PC-3 (cell line): ENCODE measurements at regions not wholly inside any gene's neighbourhood (a gene's known extent, or its start where the extent isn't known, plus 50 kb on each side); places are given as distances from the start of the nearest gene placed in this dataset.
"Not testable (repeated sequence)": the region's sequence is repeated elsewhere in the genome, so short reads cannot be mapped to it uniquely, and the experiment has no call there.

Experiments
- ATAC-seq: fragments of 200-7000 bp; cut with Tn5 transposase; 2 replicates; pipeline ENCODE4 v1.9.1; 2020; ENCODE audit warnings: mild to moderate bottlenecking, moderate library complexity
- BruUV-seq: library from RNA; stranded (reverse); fragments of 400-500 nt; replicated peaks from 2 replicates; lab custom pipeline; 2021; lab: Mats Ljungman, UMichigan
- CTCF ChIA-PET: fragments of 300-600 bp; sonication (Branson Sonifier 250); formaldehyde crosslinking; loops from one replicate; lab custom pipeline; 2022; ENCODE audit warnings: antibody characterized with exemption; lab: Charles Lee
- POLR2A ChIA-PET: fragments of 300-600 bp; sonication (Branson Sonifier 250); formaldehyde crosslinking; loops from one replicate; lab custom pipeline; 2022; ENCODE audit warnings: antibody characterized with exemption; ENCODE audit not compliant: unreplicated experiment; lab: Charles Lee
- DNase-seq: peaks from one replicate; pipeline ENCODE4 v3.0.0-alpha.2; 2015
- H2AFZ ChIP-seq: fragments of 300-600 bp; sonication (generic); 2 replicates; pipeline ENCODE4 v1.6.0; 2016; ENCODE audit warnings: antibody characterized with exemption, low read length
- H3F3A ChIP-seq: fragments of 300-600 bp; sonication (generic); one replicate; pipeline ENCODE4 v1.6.0; 2017; ENCODE audit warnings: antibody characterized with exemption, low read length, control low read depth, mild to moderate bottlenecking; ENCODE audit not compliant: unreplicated experiment
- H3K27ac ChIP-seq: fragments of 300-600 bp; sonication (generic); 2 replicates; pipeline ENCODE4 v1.5.1; 2016; ENCODE audit warnings: mild to moderate bottlenecking, low read length
- H3K27me3 ChIP-seq: fragments of 300-600 bp; sonication (generic); 2 replicates; pipeline ENCODE4 v1.6.1; 2016; ENCODE audit warnings: low read length, mixed read lengths
- H3K36me3 ChIP-seq: fragments of 300-600 bp; sonication (generic); 2 replicates; pipeline ENCODE4 v1.6.1; 2016; ENCODE audit warnings: low read depth, mixed run types, low read length, mixed read lengths
- H3K4me1 ChIP-seq: fragments of 300-600 bp; sonication (generic); 2 replicates; pipeline ENCODE4 v1.5.1; 2016; ENCODE audit warnings: low read length; ENCODE audit not compliant: insufficient read depth
- H3K4me2 ChIP-seq: fragments of 300-600 bp; sonication (generic); 2 replicates; pipeline ENCODE4 v1.6.0; 2016; ENCODE audit warnings: low read length
- H3K4me3 ChIP-seq: fragments of 300-600 bp; sonication (generic); 2 replicates; pipeline ENCODE4 v1.5.1; 2016; ENCODE audit warnings: mild to moderate bottlenecking, low read length, mixed read lengths
- H3K79me2 ChIP-seq: fragments of 300-600 bp; sonication (generic); 2 replicates; pipeline ENCODE4 v1.6.1; 2017; ENCODE audit warnings: low read length, mixed read lengths
- H3K9ac ChIP-seq: fragments of 300-600 bp; sonication (generic); 2 replicates; pipeline ENCODE4 v1.6.0; 2016; ENCODE audit warnings: mild to moderate bottlenecking, low read length
- H3K9me2 ChIP-seq: fragments of 300-600 bp; sonication (generic); replicated peaks from 2 replicates; pipeline ENCODE4 v1.6.1; 2016; ENCODE audit warnings: mixed run types, low read length, mixed read lengths
- H3K9me3 ChIP-seq: fragments of 300-600 bp; sonication (generic); 2 replicates; pipeline ENCODE4 v1.6.1; 2016; ENCODE audit warnings: low read length, mixed read lengths
- H4K20me1 ChIP-seq: fragments of 300-600 bp; sonication (generic); 2 replicates; pipeline ENCODE4 v1.6.1; 2016; ENCODE audit warnings: low read length, mixed read lengths
- EZH2 ChIP-seq: fragments of 300-600 bp; sonication (generic); IDR thresholded peaks from one replicate; pipeline ENCODE4 v1.6.1; 2017; ENCODE audit warnings: antibody characterized with exemption, mild to moderate bottlenecking, low read length; ENCODE audit not compliant: unreplicated experiment
- EZH2phosphoT487 ChIP-seq: fragments of 300-600 bp; sonication (generic); IDR thresholded peaks from 2 replicates; pipeline ENCODE4 v1.6.1; 2018; ENCODE audit warnings: mild to moderate bottlenecking, antibody characterized with exemption, low read length, borderline replicate concordance
- intact Hi-C: fragments of 100-400 bp; cut with micrococcal nuclease; formaldehyde crosslinking; loops from 2 replicates; pipeline ENCODE4 v1.9.0; 2023
- TF ChIP-seq, protein P1 (sequence below): fragments of 300-600 bp; sonication (generic); conservative IDR thresholded peaks from 2 replicates; pipeline ENCODE4 v1.5.1; 2017; ENCODE audit warnings: antibody characterized with exemption, low read depth, mild to moderate bottlenecking, low read length

DNA sequence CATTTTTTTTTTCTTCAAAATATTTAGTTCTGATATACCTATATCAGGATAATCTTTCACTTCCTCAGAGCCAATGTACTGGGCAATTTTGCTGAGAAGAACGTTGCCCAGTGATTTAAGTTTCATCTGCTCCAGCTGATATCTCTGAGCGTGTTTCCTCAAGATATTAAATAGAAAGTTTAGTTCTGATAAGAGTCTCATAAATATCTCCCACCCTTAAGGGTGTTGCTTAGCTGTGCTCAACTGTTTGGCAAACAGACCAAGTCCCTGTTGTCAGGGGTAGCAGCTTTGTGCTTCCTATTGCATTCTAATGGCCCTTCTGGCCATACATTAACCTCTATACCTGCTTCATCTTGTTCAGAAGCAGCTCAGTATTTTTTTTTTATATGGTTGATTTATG lies 84.7 kb upstream of the GPR141 start:
- ATAC-seq (no peak), DNase-seq (no peak)
- TF ChIP-seq EZH2phosphoT487 (no peak), EZH2 (no peak)
- TF ChIP-seq, protein P1, sequence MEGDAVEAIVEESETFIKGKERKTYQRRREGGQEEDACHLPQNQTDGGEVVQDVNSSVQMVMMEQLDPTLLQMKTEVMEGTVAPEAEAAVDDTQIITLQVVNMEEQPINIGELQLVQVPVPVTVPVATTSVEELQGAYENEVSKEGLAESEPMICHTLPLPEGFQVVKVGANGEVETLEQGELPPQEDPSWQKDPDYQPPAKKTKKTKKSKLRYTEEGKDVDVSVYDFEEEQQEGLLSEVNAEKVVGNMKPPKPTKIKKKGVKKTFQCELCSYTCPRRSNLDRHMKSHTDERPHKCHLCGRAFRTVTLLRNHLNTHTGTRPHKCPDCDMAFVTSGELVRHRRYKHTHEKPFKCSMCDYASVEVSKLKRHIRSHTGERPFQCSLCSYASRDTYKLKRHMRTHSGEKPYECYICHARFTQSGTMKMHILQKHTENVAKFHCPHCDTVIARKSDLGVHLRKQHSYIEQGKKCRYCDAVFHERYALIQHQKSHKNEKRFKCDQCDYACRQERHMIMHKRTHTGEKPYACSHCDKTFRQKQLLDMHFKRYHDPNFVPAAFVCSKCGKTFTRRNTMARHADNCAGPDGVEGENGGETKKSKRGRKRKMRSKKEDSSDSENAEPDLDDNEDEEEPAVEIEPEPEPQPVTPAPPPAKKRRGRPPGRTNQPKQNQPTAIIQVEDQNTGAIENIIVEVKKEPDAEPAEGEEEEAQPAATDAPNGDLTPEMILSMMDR = no peak
- H4K20me1 ChIP-seq = no peaks in the 10 kb centered on the region
- H3K27ac ChIP-seq = no peak overlapping the region
- no peak overlapping the region for H3K4me3 ChIP-seq
- no peaks in the 10 kb centered on the region for H3K9me2 ChIP-seq
- H2AFZ ChIP-seq = no peak overlapping the region
- no peaks in the 10 kb centered on the region for H3K36me3 ChIP-seq
- H3K4me2 ChIP-seq = no peak overlapping the region
- H3F3A ChIP-seq = no peaks in the 10 kb centered on the region
- no peaks in the 10 kb centered on the region for H3K4me1 ChIP-seq
- H3K9ac ChIP-seq = no peak overlapping the region
- CTCF ChIA-PET = no interaction called here
- no peaks in the 10 kb centered on the region for H3K79me2 ChIP-seq
- intact Hi-C loops = no loop called here
- POLR2A ChIA-PET = no interaction called here
- no peaks in the 10 kb centered on the region for H3K27me3 ChIP-seq
- H3K9me3 ChIP-seq = no peaks in the 10 kb centered on the region
- BruUV-seq = no TSS peak

DNA sequence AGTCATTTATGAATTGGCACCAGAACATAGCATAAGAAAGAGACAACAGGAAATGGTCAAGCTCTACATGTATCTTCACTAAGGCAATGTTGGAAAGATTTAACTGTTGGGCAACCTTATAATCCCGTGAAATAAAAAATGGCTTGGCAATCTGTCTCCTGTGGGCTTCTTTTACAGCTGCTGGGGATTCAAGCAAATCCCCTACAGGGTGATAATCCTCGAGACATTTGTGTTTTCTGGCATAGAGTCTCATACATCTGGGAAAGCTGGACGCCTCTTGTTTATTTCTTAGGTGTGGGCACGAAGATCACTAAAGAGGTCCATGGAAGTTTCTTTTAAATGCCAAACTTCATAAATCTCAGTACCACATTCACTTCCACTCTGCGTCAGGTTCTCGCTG lies 82.2 kb upstream of the GPR141 start:
- Histone ChIP-seq H3K4me1 (no peaks in the 10 kb centered on the region), H3K9ac (no peak overlapping the region), H4K20me1 (no peaks in the 10 kb centered on the region), H3K36me3 (no peaks in the 10 kb centered on the region), H3K9me3 (no peaks in the 10 kb centered on the region), H3K27me3 (no peaks in the 10 kb centered on the region), H3K9me2 (no peaks in the 10 kb centered on the region), H2AFZ (no peak overlapping the region), H3F3A (no peaks in the 10 kb centered on the region), H3K27ac (no peak overlapping the region), H3K79me2 (no peaks in the 10 kb centered on the region), H3K4me3 (no peak overlapping the region), H3K4me2 (no peak overlapping the region)
- DNase-seq (no peak), ATAC-seq (no peak)
- TF ChIP-seq EZH2 (no peak), EZH2phosphoT487 (no peak)
- TF ChIP-seq, protein P1 = no peak
- no TSS peak for BruUV-seq
- CTCF ChIA-PET = no interaction called here
- intact Hi-C loops = no loop called here
- POLR2A ChIA-PET = no interaction called here

GRCh38 chr7:37604078-37604477 lies 79.5 kb upstream of the GPR141 start:
- DNase-seq (no peak), ATAC-seq (no peak)
- CTCF ChIA-PET = no interaction called here
- Histone ChIP-seq H3K79me2 (no peaks in the 10 kb centered on the region), H3K4me2 (no peak overlapping the region), H2AFZ (no peak overlapping the region), H3K27me3 (no peaks in the 10 kb centered on the region), H3K9me2 (no peaks in the 10 kb centered on the region), H4K20me1 (no peaks in the 10 kb centered on the region), H3K4me3 (no peak overlapping the region), H3K4me1 (no peaks in the 10 kb centered on the region), H3F3A (no peaks in the 10 kb centered on the region), H3K9ac (no peak overlapping the region), H3K27ac (no peak overlapping the region), H3K36me3 (no peaks in the 10 kb centered on the region), H3K9me3 (no peaks in the 10 kb centered on the region)
- TF ChIP-seq, protein P1 = no peak
- TF ChIP-seq EZH2 = no peak
- TF ChIP-seq EZH2phosphoT487 = no peak
- POLR2A ChIA-PET = no interaction called here
- BruUV-seq = no TSS peak
- intact Hi-C loops = no loop called here

GRCh38 chr7:37617406-37617805 lies 66.2 kb upstream of the GPR141 start:
- H3K36me3 ChIP-seq, H3K9me3 ChIP-seq, H3K4me2 ChIP-seq, H3K27me3 ChIP-seq, H2AFZ ChIP-seq, H3K27ac ChIP-seq, H3K4me3 ChIP-seq, H3K79me2 ChIP-seq, H3F3A ChIP-seq, DNase-seq, H4K20me1 ChIP-seq, ATAC-seq, POLR2A ChIA-PET, H3K4me1 ChIP-seq, H3K9ac ChIP-seq, intact Hi-C loops, BruUV-seq, CTCF ChIA-PET, H3K9me2 ChIP-seq: not testable (repeated sequence)
